ENCODE measurements at regions not wholly inside any gene's neighbourhood (a gene's known extent, or its start where the extent isn't known, plus 50 kb on each side); places are given as distances from the start of the nearest gene placed in this dataset.

DNA sequence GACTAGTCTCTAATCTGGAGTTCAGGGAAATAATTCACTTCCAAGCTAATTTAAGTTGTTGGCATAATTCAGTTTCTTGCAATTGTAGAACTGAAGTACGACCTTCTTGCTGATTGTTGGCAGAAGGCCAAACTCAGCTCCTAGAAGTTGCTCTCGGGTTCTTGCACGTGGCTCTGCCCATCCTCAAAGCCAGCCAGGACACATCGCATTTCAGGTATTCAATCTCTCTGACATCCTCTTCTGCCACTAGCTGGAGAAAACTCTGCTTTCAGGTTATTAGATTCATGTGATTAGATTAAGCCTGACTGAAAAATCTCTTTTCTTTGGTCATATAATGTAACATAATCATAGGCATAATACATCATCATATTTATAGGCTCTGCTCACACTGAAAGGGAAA is 362.0 kb downstream of the ZPLD1 start:
- FAIRE-seq = no peak
- TF ChIP-seq, protein P1, sequence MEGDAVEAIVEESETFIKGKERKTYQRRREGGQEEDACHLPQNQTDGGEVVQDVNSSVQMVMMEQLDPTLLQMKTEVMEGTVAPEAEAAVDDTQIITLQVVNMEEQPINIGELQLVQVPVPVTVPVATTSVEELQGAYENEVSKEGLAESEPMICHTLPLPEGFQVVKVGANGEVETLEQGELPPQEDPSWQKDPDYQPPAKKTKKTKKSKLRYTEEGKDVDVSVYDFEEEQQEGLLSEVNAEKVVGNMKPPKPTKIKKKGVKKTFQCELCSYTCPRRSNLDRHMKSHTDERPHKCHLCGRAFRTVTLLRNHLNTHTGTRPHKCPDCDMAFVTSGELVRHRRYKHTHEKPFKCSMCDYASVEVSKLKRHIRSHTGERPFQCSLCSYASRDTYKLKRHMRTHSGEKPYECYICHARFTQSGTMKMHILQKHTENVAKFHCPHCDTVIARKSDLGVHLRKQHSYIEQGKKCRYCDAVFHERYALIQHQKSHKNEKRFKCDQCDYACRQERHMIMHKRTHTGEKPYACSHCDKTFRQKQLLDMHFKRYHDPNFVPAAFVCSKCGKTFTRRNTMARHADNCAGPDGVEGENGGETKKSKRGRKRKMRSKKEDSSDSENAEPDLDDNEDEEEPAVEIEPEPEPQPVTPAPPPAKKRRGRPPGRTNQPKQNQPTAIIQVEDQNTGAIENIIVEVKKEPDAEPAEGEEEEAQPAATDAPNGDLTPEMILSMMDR (IDR thresholded peaks at IDR 0.05; ENCODE audit: borderline replicate concordance, extremely low read depth, insufficient read depth) = no peak
- H3K4me1 ChIP-seq (ENCODE audit: control insufficient read depth in 2 of 3, insufficient read depth in 2 of 3, low read depth in 1 of 3, low read length in 3 of 3) = no peaks in the 10 kb centered on the region

DNA sequence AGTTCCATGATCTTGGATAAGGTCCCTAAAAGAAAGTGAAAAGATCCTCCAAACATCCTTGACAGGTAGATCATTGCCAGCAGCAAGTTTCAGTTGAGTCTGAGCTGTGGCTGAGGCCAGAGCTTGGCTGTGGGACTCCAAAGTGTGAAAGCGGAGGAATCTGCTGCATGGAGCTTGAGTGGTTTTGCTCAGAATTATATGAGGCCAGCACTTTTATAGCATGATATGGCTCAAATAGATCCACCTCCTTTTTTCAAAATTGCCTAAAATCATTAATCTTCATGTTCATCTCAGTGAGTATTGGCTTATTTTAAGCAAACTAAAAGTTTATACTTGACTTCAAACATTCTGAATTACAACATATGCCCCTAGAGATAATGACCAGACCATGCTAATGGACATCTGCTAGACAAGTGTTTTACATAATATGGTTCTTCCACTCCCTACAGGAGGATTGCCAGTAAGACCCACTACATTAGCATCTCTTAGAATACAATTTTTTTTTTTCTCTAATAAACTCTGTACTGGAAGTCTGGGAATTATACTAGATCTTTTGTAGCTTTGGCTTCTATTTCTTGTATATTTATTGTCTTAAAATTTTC is 368.1 kb downstream of the ZPLD1 start:
- Histone ChIP-seq H3K9ac (ENCODE audit: low read length in 3 of 3) (no peak overlapping the region), H3K4me1 (ENCODE audit: control insufficient read depth in 2 of 3, insufficient read depth in 2 of 3, low read depth in 1 of 3, low read length in 3 of 3) (no peaks in the 10 kb centered on the region), H3K27ac (ENCODE audit: low read depth in 2 of 2, low read length in 2 of 2) (no peak overlapping the region), H3K27me3 (ENCODE audit: control insufficient read depth, insufficient read depth, low read length) (no peaks in the 10 kb centered on the region), H3K36me3 (ENCODE audit: control insufficient read depth in 2 of 3, insufficient read depth in 3 of 3, low read length in 3 of 3) (no peaks in the 10 kb centered on the region), H3K4me3 (ENCODE audit: low read length in 3 of 3) (no peak overlapping the region), H3K9me3 (ENCODE audit: control insufficient read depth in 2 of 3, insufficient read depth in 1 of 3, low read length in 3 of 3) (no peaks in the 10 kb centered on the region)
- intact Hi-C loops (cut with DNase I) = no loop called here
- TF ChIP-seq, protein P1 (IDR thresholded peaks at IDR 0.05; ENCODE audit: borderline replicate concordance, extremely low read depth, insufficient read depth) = no peak
- DNase-seq (no peak), FAIRE-seq (no peak)

More for the DNA sequence above, 362.0 kb downstream of the ZPLD1 start:
- H3K36me3 ChIP-seq (ENCODE audit: control insufficient read depth in 2 of 3, insufficient read depth in 3 of 3, low read length in 3 of 3) = no peaks in the 10 kb centered on the region
- no peak overlapping the region for H3K4me3 ChIP-seq (ENCODE audit: low read length in 3 of 3)
- no peak overlapping the region for H3K27ac ChIP-seq (ENCODE audit: low read depth in 2 of 2, low read length in 2 of 2)
- DNase-seq = peak in 1 of 5 donors; percentile 33
- H3K9ac ChIP-seq (ENCODE audit: low read length in 3 of 3) = no peak overlapping the region
- intact Hi-C loops (cut with DNase I) = no loop called here
- H3K9me3 ChIP-seq (ENCODE audit: control insufficient read depth in 2 of 3, insufficient read depth in 1 of 3, low read length in 3 of 3) = no peaks in the 10 kb centered on the region
- H3K27me3 ChIP-seq (ENCODE audit: control insufficient read depth, insufficient read depth, low read length) = no peaks in the 10 kb centered on the region

DNA sequence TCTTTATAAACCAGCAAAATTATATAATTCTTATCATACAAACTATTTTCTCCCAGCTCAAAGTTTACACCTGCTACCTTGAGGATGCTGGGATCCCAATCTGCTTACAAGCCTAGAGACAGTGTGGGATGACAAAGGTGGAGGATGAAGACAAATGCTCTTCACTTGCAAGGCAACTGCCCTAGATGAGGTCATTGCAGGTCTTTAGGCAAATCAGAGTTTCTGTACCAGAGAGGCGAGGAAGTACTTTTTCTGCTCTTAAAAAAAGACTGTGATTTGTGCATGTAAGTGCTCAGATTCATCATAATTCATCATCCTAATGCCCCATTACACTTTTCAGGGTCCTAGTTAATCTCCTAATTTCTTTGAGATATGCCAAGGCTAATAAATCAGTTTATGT is 376.1 kb downstream of the ZPLD1 start:
- Histone ChIP-seq H3K36me3 (ENCODE audit: control insufficient read depth in 2 of 3, insufficient read depth in 3 of 3, low read length in 3 of 3) (no peaks in the 10 kb centered on the region), H3K9ac (ENCODE audit: low read length in 3 of 3) (no peak overlapping the region), H3K4me3 (ENCODE audit: low read length in 3 of 3) (no peak overlapping the region), H3K27ac (ENCODE audit: low read depth in 2 of 2, low read length in 2 of 2) (no peak overlapping the region), H3K4me1 (ENCODE audit: control insufficient read depth in 2 of 3, insufficient read depth in 2 of 3, low read depth in 1 of 3, low read length in 3 of 3) (no peaks in the 10 kb centered on the region), H3K27me3 (ENCODE audit: control insufficient read depth, insufficient read depth, low read length) (no peaks in the 10 kb centered on the region), H3K9me3 (ENCODE audit: control insufficient read depth in 2 of 3, insufficient read depth in 1 of 3, low read length in 3 of 3) (no peaks in the 10 kb centered on the region)
- intact Hi-C loops (cut with DNase I) = no loop called here
- TF ChIP-seq, protein P1 (IDR thresholded peaks at IDR 0.05; ENCODE audit: borderline replicate concordance, extremely low read depth, insufficient read depth) = no peak
- FAIRE-seq = no peak
- DNase-seq = no peak

DNA sequence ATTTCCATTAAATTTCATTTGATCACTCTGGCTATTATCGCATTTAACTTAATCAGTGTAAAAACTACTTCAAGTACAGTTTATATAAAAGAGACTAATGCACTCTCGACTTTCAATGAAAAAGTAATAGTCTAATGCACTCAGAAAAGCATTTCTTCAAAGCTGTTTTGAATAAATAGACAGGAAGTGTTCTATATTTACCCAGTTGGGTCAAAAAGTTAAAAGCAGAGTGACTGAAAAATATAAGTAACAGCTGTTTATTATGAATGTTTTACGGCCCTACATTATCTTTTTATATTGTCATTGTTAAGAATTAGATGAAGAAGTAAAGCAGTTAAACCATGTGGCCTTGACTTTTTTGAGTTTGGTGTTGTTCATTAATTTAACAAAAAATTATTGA is 391.8 kb downstream of the ZPLD1 start:
- H3K4me3 ChIP-seq (ENCODE audit: low read length in 3 of 3) = no peak overlapping the region
- no peaks in the 10 kb centered on the region for H3K4me1 ChIP-seq (ENCODE audit: control insufficient read depth in 2 of 3, insufficient read depth in 2 of 3, low read depth in 1 of 3, low read length in 3 of 3)
- DNase-seq = peak in 2 of 5 donors; percentile 14 to 59
- no peak overlapping the region for H3K27ac ChIP-seq (ENCODE audit: low read depth in 2 of 2, low read length in 2 of 2)
- intact Hi-C loops (cut with DNase I) = no loop called here
- TF ChIP-seq, protein P1 (IDR thresholded peaks at IDR 0.05; ENCODE audit: borderline replicate concordance, extremely low read depth, insufficient read depth) = no peak
- no peaks in the 10 kb centered on the region for H3K36me3 ChIP-seq (ENCODE audit: control insufficient read depth in 2 of 3, insufficient read depth in 3 of 3, low read length in 3 of 3)
- H3K9ac ChIP-seq (ENCODE audit: low read length in 3 of 3) = no peak overlapping the region
- H3K27me3 ChIP-seq (ENCODE audit: control insufficient read depth, insufficient read depth, low read length) = no peaks in the 10 kb centered on the region
- H3K9me3 ChIP-seq (ENCODE audit: control insufficient read depth in 2 of 3, insufficient read depth in 1 of 3, low read length in 3 of 3) = no peaks in the 10 kb centered on the region
- FAIRE-seq = no peak
